RWPE1 (cell line): ENCODE measurements at regions not wholly inside any gene's neighbourhood (a gene's known extent, or its start where the extent isn't known, plus 50 kb on each side); places are given as distances from the start of the nearest gene placed in this dataset.
A peak's percentile ranks its signal among the peaks of the same experiment; 100 is the strongest.

Experiments used
- CTCF ChIA-PET: fragments of 350-600 bp; sonication (Branson Sonifier 250); formaldehyde crosslinking; extraction: SDS; loops from one replicate; lab custom pipeline; 2021; lab: Yijun Ruan, JAX
- POLR2A ChIA-PET: fragments of 400-600 bp; formaldehyde crosslinking; extraction: SDS; loops from one replicate; lab custom pipeline; 2020; ENCODE audit warnings: antibody characterized with exemption; ENCODE audit not compliant: low non-redundant PET; lab: Yijun Ruan, JAX
- DNase-seq: peaks from one replicate; pipeline ENCODE4 v3.0.0; 2012; ENCODE audit warnings: low spot score
- H3K27ac ChIP-seq: fragments of 450-650 bp; 2 replicates; pipeline ENCODE4 v1.5.1; 2017
- TF ChIP-seq, protein P1 (sequence below): fragments of 450-650 bp; conservative IDR thresholded peaks from 2 replicates; pipeline ENCODE4 v1.5.1; 2017; ENCODE audit warnings: low read depth, mild to moderate bottlenecking

DNA sequence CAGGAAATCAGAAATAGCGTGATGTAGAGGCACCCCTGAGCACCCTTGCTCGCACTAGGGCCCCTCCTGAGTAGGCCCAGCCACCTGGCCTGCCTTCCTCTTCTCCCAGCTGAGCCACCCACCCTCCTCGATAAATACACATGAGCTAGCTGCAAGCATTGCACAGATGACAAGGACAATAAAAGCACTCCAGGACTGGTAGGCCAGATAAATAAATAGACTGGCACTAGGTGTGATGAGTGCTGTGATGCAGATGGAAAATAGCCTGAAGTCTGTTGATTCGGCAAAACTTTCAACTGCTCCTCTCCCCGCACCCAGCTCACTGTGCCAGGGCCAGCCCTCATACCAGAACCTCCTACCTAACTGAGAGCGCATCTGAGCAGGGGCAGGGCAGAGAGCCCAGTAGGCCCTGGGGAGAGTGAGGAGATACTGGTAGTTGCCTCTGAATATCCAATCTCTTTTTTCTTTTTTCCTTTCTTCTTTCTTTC lies 54.5 kb upstream of the GPI start:
- H3K27ac ChIP-seq: no peak overlapping the region
- TF ChIP-seq, protein P1, sequence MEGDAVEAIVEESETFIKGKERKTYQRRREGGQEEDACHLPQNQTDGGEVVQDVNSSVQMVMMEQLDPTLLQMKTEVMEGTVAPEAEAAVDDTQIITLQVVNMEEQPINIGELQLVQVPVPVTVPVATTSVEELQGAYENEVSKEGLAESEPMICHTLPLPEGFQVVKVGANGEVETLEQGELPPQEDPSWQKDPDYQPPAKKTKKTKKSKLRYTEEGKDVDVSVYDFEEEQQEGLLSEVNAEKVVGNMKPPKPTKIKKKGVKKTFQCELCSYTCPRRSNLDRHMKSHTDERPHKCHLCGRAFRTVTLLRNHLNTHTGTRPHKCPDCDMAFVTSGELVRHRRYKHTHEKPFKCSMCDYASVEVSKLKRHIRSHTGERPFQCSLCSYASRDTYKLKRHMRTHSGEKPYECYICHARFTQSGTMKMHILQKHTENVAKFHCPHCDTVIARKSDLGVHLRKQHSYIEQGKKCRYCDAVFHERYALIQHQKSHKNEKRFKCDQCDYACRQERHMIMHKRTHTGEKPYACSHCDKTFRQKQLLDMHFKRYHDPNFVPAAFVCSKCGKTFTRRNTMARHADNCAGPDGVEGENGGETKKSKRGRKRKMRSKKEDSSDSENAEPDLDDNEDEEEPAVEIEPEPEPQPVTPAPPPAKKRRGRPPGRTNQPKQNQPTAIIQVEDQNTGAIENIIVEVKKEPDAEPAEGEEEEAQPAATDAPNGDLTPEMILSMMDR: no peak
- ChIA-PET POLR2A (no interaction called here), CTCF (no interaction called here)
- DNase-seq: no peak

DNA sequence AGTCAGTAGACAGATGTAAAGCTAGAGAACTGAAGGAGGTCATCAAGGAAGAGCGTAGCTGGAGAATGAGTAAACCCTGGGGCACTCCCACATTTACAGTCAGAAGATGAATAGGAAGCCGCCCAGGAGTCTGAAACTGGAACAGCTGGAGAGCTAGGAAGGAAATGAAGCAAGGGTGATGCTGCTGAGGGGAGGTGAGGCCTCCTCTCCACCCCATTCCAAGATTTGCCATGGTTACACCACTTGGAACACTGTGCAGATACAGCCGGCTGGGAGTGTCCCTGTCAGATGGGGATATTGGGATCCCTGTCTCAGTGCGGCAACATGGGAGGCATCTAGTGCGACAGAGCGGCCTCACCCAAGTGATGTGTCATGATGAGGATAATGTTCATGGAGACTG lies 51.8 kb upstream of the GPI start:
- ChIA-PET CTCF (no interaction called here), POLR2A (no interaction called here)
- H3K27ac ChIP-seq: peak overlapping the region; percentile 48
- TF ChIP-seq, protein P1: no peak
- peak; percentile 67 for DNase-seq

DNA sequence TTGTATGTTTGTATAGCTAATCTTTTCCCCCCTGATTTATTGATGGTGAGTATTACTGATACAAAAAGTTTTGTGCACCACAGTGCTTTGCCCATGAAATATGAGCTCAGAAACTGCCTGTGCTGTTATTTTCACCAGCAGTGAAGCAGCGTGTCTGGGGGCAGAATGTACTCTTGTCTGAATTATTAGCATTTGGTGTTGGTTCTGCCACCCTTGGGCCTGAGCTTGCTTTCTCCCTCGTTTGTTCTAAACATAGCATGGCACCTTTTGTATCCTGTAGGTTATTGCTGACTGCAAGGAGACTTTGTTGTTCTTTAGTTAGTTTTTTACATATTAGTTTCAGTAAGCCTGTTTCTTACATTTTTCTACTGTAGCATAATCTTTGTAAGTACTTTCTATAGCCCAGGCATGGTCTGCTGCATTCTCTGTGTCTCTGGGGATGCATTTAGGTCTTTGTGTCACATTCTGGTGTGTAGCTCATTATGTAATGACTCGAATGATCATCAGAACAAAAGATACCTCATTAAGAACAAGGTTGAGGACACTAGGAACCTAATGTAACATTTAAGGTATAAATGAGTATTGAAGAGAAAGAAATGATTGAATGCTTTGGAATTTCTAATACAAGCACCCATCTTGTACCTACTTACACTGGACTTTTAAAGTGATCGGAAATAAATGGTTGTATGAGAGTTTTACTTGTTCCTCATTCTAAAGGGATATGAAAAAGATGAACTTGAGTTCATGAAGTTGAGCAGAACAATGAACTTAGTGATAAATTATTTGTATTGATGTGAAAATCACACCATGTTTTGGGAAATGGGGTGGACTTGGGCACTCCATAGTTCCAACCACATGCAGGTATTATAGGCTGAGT lies 50.3 kb upstream of the GPI start:
- POLR2A ChIA-PET: no interaction called here
- CTCF ChIA-PET: interaction anchor here (0.5 to 0.7 kb wide), 2 partner anchors 174 to 219 kb away, joined by 3 to 8 read pairs; no protein-coding TSS in a partner anchor
- DNase-seq: no peak
- H3K27ac ChIP-seq: no peak overlapping the region
- TF ChIP-seq, protein P1: no peak
